Activated CD4-positive, alpha-beta T cell treated with anti-CD3 and anti-CD28 coated beads for 24 hours (primary cell): ENCODE measurements at regions not wholly inside any gene's neighbourhood (a gene's known extent, or its start where the extent isn't known, plus 50 kb on each side); places are given as distances from the start of the nearest gene placed in this dataset.

Source experiments
- DNase-seq, 2 donors: peaks; one replicate each; pipeline ENCODE4 v3.0.0-alpha.2; 2020; ENCODE audit warnings: low read depth in 2 of 2

DNA sequence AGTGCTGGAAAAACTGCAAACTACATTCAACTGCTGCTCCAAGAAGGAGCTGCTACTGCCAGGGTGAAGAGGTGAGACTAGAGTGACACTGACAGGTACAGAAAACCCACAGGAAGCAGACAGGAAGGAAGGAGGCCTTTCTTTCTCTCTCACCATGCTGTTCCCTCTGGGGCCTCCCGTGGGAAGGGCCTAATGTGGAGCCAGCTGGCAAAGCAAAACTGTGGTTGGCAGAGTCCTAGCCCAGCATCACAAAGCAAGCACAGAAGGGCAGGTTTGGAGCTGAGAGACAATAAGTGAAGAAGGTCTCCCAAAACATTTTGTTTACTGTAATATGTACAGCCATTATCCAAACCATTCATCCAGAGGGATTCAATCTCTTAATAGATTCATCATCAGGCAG is 122.5 kb upstream of the MAX start:
- DNase-seq, result no peak

DNA sequence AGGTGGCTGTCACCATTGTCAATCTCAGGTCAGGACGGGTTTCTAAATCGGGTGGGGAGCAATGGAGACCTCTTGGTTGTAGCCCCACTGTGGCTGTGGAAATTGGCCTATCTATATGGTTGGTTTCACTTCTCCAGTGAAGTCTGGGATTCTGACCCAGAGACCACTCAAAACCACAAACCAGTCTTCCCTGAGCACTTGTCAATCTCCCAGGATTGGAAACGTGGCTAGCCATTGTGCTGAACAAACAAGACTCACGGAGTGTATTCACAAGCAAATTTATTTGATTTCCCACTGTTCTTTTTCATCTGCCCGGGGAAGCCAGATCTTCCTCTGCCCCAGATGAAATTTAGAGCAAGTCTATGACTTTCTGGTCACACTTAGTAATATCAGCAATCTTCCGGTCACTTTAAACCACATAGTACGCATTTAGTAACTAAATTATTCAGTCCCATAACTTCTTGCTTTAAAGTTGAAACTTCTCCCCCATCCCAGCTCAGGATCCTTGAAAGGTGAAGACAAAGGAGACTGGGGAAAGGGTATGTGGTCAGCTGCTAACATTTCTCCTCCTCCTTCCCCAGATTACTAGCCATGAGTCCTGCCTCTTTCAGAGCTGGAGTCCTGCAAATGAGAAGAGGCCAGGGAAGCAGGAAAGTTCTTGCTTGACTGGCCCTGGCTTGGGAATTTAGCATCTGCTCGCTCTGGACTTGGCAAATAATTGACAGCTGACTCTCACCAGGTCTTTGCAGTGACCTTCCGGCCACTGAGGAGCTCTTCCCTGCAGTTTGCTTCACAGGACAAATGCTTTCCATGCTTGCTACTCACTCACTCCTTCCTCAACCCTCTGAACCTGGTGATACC is 123.2 kb upstream of the MAX start:
- no peak for DNase-seq

DNA sequence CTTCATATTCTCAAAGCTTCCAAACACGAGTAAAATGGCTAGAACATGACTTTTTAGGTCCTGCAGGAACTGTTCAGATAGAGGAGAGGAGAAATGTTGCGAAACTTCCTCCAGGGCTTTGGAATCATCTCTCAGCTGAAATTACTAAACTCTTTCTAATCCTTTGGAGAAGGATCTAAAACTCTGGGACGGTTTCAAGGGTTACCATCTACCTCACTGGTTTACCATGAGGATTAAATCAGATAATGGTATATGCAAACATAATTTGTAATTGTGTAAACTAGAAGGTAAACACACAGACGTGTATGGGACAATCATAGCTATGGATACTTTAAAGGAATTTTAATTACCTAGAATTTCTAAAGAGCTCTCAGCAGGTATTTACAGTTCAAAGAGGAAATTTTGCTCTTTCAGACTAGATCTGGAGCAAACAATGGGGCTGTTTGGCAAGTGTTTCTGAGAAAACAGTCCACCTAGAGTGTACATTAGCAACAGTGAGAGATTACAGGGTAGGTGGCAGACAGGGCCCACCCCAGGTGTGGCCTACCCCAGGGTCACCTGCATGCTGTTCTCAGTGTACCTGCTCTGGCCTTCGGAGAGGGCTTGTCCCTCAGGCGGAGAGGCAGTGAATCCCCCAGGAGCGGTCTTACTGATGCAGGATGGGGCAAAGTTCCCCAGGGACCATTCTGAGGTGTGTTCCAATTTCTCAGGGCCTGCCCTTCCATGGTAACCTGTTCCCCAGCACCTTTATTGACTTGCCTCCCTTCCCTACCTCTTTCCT is 124.7 kb upstream of the MAX start:
- no peak for DNase-seq

DNA sequence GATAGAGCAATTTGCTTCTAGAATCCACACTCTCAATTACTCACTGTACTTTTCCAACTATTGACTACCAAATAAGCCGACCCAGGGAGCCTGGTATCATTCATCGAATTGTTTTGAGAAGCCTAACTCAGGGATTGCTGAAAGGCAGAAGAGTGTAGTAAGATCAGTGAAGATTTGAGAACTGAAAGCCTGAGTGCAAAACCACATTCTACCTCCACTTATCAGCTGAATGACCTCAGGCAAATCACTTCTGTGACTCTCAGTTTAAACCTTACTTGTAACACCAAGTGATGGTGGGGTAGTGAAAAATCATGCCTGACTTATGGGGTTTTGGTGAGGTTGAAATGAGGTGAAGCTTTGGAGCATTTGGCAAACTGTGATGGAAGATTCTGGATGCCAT is 126.1 kb upstream of the MAX start:
- DNase-seq, result no peak

DNA sequence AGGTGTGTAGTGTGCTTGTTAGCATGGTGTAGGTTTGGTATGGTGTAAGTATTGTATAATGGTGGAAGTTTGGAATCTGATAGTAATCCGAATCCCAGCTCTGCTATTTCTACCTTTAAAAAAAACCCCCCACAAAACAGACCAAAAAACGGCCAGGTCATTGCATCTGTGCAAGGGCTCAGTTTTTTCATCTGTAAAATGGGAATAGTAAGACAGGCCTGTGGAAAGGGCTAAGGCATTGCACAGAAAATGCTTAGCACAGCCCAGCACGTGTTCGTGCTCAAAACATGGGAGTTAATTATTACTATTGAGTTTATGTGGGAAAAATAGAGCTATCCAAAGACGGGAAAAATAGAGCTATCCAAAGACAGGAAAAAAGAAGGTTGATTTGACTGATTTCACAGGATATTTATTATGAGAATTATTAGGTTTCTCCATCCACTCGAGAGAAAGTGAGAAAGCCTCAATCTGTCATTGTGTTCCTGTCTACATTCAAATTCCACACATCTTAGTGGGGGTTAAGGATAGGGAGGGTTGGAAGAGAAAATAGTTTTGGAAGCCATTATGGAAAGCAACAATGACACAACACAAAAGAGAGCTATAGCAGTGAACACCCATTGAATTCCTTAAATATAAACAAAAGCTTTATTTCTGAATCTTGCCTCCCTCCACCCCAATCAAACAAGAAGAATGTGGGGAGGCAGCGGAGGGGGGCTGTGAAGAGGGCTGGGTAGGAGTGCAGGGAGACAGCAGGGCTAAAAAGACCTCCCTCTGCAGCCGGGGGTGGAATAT is 126.8 kb upstream of the MAX start:
- no peak for DNase-seq

DNA sequence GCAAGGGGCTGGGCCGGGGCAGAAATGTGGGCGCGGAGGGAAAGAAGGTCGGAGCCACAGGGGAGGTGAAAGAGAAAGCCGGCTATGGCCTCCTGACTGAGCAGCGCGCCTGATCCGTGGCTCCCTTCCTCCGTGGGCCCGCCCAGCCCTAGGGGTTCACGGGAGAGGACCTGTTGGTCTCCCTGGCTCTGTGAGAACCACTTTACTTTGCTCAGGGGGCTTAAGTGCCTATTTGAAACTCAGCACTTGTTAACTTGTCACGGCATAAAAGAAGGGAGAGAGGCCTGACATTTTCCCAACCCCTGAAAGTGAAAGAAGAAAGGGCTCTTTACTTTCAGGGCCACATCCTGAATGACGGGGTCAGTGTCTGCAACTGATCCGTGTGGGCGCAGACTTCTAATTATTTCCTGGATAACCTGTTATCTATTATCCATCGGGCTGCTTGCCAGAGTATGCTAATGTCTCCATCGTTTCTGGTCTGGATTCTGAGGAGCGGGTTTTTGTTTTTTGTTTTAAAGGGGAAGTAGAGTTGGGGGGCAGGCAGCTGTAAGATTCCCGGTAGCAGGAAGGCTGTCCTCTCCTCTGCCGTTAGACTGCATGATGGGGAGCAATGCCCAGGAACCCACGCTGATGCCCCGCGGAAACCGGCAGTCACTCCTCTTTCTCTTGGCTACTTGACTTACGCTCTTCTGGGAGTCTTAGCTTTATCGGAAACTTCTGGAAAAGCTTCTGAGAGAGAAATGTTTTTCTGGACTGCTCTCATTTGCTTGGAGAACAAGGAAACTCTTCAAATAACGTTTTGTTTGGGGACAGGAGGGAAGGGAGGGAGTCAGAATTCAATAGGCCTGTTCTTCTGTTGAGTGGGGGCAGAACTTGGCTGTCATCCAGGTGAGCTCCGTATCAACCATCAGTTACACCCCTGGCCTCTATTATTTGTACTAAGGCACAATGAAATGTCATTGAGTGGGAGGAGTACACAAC is 127.7 kb upstream of the MAX start:
- no peak for DNase-seq

DNA sequence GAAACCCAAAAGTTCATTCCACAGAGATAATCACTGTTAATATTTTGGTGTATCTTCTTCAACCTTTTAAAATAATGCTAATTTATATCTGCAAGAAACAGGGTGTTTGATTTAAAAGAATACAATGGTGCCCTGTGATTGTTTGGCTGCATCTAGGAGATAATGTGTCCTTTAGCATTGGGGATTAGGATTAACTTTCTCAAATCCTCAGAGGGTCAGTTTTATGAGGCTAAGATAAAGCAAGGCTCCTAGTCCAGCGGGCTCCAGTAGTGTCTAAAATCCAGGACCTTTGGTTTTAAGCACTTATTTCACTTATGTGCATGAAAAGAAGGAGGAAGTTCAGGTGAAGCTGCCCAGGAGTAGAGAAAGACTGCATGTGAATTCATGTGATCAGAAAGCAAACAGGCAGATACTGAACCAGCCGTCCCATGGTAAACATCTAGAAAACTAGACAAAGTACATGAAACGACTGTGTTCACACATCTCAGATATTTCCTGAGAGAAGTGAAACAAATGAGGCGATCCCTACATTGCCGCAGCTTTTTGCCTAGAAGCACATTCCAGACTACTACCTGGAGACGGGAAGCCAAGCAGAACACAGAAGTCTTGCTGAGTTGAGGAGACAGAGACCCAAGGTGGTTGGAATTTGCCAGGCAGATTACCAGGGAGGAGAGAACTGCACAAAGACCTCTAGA is 129.1 kb upstream of the MAX start:
- no peak for DNase-seq

DNA sequence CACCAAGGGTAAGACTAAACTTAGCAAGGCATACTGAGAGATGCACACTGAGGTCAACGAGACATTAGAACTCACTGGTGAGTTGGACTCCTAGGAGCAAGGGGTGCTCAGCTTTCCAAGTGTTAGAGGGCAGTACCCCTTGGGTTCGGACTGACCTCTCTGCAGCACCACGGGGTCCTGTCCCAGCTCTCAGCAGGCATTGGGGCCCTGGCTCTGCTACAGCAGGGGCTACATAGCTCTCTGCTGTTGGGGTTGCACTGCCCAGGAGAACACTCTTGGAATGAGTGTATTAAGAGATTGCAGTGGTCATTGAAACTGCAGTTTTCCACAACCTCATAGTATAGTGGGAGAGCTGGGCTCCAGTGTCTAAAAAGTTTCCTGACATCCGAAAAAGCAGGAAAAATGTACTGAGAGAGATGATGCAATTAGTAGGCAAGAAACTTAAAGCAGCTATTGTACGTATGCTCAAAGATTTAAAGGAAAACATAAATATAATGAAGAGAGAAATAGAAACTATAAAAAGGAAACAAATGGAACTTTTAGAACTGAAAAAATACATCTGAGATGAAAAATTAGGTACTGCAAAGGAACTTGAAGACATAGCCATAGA is 132.5 kb upstream of the MAX start:
- DNase-seq, result no peak

DNA sequence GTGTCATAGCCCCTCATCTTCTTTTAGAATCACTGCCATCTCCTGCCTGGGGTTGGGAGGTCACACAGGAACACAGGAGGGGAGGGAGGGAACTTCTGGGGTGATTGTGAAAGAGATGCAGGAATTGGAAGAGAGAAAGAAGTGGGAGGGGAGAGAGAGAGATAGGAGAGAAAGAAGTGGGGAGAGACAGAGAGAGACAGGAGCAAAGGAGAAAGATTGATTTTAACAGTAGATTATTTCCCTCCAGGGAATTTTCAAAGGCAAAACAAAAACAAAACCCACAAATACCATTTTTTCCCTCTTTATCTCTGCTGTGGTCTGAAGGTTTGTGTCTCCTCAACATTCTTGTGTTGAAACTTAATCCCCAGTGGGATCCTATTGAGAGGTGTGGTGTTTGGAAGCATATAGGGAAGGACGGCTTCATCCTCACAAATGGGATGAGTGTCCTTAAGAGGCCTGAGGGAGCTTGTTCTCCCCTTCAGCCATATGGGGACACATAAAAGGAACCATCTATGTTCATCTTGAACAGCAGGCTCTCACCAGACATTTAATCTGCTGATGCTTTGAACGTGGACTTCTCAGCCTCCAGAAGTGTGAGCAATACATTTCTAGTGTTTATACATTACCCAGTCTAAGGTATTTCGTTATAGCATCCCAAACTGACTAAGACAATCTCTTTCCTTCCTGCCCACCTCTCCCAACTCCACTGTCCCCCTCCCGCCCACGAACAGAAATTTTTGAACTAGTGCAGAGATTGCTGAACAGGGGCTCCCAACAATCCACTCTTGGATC is 134.9 kb upstream of the MAX start:
- no peak for DNase-seq

DNA sequence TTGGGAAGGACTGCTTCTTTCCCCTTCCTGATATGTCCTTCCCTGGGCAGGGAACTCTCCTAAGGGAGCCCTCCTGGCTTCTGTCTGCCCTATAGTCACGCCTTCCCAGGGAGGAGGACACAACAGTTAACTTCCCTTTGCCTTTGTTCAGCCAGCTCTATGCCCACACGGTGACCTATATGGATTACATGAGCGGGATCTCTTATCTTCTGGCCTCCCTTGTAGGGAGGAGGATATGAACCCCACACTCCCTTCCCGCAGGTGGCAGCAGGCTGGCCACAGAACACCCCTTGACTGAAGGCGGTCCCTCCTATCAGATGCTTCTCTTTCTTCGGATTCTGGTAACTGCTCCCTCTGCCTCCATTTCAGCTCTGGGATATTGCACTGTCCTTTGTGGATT is 135.6 kb upstream of the MAX start:
- no peak for DNase-seq

DNA sequence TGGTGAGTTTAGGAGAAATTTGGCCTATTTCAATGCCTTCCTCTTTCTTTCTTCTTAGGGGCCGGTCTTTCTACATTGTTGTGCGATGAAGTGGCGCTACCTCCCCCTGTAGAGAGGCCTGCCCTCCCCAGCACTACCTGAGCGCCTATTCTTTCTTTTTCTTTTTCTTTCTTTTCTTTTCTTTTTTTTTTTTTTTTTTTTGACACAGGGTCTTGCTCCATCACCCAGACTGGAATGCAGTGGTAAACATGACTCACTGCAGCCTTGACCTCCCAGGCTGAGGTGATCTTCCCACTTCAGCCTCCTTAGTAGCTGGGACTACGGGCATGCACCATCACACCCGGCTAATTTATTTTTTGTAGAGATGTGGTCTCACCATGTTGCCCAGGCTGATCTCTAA is 136.1 kb upstream of the MAX start:
- no peak for DNase-seq

DNA sequence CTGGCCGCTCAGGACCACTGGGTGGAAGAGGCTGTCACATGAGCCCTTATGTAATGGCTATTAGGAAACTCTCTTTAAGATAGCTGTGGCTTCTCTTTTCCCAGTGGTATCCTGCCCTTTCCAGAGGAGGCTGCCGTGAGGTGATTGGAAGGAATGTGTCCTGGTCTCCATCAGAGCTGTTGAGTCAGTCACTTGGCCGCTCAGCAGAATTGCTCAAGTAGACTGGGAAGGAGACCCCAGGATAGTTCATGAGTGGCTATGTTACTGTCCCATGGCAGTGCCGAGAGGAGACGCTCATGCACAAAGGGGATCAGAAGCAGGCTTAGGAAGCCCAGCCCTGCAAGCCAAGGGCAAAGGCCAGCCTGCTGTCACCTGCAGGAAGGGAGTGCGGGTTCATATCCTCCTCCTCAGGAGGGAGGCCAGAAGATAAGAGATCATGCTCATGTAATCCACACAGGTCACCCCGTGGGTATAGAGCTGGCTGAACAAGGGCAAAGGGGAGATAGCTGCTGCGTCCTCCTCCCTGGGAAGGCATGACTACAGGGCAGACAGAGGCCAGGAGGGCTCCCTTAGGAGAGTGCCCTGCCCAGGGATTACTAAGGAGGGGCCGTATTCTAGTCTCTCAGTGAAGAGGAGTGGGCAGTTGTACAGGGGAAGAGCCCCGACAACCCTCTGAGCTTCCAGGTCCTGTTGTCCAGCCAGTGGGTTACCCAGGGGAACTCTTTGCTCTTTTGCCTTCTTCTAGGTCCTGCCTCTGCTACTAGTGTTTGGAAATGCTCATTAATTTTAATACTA is 137.0 kb upstream of the MAX start:
- DNase-seq, result no peak

DNA sequence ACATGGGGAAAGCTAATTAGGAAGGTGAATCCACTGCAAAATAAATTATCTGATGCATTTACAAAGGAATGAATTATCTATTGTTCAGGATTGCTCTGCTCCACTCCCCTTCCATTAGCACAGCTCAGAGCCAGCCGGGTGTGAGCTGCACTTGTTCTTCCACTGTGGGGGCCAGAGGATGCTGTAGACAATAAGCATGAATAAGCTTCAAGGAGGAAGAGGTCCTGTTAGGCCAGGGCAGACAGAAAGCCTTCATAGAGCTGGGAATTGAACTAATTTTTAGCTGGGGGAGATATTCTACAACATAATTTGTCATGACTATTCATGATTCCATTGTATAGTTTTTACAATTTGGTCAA is 137.6 kb upstream of the MAX start:
- DNase-seq, result no peak

DNA sequence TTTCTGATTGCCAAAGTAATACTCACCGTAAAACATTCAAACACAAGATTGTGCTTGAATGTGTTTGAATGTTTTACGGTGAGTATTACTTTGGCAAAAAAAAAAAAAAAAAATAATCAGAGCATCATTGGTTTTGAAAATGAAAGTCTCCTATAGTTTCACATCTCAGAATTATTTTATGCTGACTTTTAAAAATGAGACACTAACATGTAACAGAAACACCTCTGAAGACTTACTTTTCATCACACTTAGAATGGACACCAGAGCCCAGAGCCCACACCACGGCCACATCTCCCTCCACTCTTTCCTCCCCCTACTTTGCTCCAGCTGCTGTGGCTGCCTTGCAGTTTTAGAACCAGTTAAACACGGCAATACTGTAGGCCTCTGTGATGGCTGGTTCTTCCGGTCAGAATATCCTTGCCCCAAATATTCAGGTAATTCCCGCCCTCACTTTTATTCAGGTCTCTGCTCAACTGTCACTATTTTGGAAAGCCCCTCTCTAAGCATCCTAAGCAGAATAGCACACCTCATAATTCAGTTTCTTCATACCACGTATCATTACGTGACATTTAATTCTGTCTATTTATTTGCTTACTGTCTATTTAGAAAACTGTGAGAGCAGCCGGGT is 138.9 kb upstream of the MAX start:
- no peak for DNase-seq

DNA sequence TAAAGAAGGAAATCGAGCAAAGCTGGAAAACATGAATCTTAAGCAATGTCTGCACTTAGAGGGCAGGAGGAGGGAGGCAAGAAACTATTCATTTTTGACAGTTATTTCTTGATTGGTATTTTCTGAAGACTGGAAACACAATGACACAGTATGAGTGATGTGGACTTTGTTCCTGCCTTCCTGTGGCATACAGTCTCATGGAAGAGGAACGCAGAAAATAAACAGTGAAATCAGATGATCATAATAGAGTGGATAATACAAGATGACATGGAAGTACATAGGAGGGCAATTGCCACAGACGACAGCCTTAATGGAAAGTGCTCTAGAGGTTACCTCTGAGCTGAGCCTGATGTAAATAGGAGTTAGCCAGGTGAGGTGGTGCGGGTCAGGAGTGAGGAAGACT is 140.4 kb upstream of the MAX start:
- DNase-seq, result no peak

DNA sequence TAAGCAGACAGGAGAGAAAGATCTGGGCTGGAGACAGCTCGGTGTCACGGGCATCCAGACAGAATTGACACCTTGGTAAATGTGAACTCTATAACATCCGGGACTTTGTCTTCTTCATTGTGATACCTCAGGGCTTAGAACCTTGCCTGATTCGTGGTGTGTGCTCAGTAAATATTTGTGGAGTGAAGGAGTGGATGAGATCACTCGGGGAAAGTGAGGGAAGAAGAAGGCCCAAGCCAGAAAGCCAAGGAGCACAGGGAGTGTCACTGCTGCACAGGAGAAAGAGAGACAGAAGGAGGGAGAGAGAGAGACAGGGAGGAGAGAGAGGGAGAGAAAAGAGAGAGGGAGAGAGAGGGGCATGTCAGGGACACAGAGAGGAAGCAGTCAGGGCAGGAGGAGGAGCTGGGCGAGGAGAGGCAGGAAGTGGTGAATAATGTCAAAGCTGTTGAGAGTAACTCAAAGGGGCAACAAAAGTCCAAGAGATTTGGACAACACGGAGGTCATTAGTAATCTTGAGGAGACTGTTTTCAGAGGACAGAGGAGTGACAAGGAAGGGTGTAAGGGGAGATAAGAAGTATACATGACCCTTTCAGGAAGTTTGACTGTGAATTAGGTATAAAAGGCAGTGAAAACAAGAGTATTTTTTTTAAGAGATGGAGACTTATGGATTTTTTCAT is 141.6 kb upstream of the MAX start:
- no peak for DNase-seq

DNA sequence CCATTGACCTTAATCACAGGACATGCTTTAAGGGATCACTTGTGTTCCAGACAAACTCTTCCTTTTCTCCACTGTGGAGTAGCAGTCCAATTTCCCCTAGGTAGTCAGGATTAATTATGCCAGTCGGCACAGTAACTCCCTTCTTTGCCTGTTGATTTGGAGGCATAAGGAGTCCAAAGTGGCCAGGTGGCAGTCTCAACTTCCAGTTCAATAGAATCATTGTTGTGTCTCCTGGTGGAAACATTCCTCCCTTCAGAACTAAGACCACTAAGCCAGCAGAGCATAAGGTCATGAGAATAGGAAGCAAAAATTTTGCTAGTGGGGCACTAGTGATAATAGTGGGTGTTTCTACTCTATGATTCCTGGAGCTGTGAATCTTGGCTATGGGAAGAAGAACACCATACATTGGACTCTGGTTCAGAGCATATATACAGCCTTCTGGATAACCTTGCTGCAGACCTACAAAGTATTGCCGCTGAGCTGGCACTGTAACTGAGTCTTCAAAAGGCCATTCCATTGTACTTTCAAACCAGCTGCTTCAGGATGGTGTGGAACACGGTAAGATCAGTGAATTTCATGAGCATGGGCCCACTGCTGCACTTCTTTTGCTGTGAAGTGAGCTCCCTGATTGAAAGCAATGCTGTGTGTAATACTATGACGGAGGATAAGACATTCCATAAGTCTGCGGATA is 147.3 kb upstream of the MAX start:
- no peak for DNase-seq
